ENCODE measurements at regions not wholly inside any gene's neighbourhood (a gene's known extent, or its start where the extent isn't known, plus 50 kb on each side); places are given as distances from the start of the nearest gene placed in this dataset.

DNA sequence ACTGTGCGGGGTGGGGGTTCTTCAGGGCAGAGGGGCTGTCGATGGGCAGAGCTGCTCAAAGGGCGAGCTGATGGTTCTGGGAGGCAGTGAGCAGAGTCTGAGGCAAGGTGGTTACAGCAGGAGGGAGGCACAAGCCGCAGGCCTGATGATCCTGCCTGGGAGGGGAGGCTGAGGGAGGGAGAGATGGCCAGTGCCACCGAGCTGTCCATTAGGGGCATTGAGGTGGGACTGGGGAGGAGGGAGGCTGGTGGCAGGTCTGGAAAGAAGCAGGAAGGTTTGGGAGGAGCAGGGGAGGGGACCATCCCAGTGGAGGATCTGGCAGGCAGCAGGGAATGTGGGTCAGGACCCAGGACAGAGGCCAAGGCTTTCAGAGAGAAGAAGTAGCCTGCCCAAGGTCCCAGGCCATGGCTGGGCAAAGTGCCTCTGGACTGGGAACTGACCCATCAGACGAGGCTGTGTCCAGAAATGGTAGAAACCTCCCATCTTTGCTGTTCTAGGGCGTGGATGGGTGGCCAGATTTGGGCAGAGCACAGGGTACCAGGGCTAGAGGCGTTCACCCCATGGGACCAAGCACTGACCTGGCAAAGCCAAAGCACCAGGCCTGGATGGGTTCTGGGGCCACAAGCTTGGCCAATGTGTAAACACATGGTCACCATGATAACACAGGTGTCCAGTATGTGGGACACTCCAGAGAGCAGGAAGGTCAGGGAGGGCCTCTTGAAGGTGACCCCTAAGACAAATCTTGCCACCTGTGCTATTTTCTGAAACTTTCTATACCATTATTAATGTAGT is 55.5 kb downstream of the INHBB start:
- H2BK120ac ChIP-seq (ENCODE audit: low read depth, low read length), result no peak overlapping the region
- peaks cover 0 to 2% of the 10 kb centered on the region in 2 donors for H3K36me3 ChIP-seq (replicated peaks in 1 of 2; ENCODE audit: control insufficient read depth in 2 of 2, insufficient read depth in 2 of 2, low read length in 2 of 2)
- no peak overlapping the region for H3K4me2 ChIP-seq (ENCODE audit: insufficient read depth, low read length, poor library complexity, severe bottlenecking)
- H2BK5ac ChIP-seq (ENCODE audit: low read length), result no peak overlapping the region
- no peak overlapping the region for H2BK12ac ChIP-seq (ENCODE audit: low read length)
- no peak overlapping the region for H4K8ac ChIP-seq (ENCODE audit: low read depth, low read length)
- H2BK15ac ChIP-seq (ENCODE audit: low read length), result no peak overlapping the region
- H3K9me3 ChIP-seq (replicated peaks in 1 of 2; ENCODE audit: control insufficient read depth in 2 of 2, insufficient read depth in 1 of 2, low read depth in 1 of 2, low read length in 2 of 2), result no peaks in the 10 kb centered on the region
- no peak overlapping the region for H2AFZ ChIP-seq (ENCODE audit: low read length)
- no peak overlapping the region for H4K91ac ChIP-seq (ENCODE audit: low read depth, low read length, poor library complexity)
- peaks cover 0 to 46% (median 0%) of the 10 kb centered on the region in 3 experiments for H3K27me3 ChIP-seq (ENCODE audit: control insufficient read depth in 3 of 3, insufficient read depth in 3 of 3, low read depth in 1 of 3, low read length in 3 of 3)
- no CpG with 5 or more reads among the region's 8 CpGs for WGBS, 2 donors (ENCODE audit: extremely low coverage in 2 of 2, insufficient read length in 2 of 2, insufficient replicate concordance in 1 of 2)
- H3K79me1 ChIP-seq (ENCODE audit: low read depth, low read length), result peaks cover 2% of the 10 kb centered on the region
- no peak overlapping the region for H3K4ac ChIP-seq (ENCODE audit: low read length)
- no peak overlapping the region for H3K4me3 ChIP-seq (ENCODE audit: low read length in 2 of 2)
- no peak overlapping the region for H3K9ac ChIP-seq (ENCODE audit: low read depth, low read length, poor library complexity)
- H3K23ac ChIP-seq (ENCODE audit: low read depth, low read length, poor library complexity), result no peak overlapping the region
- no peak overlapping the region for H3K14ac ChIP-seq (ENCODE audit: low read length)
- no peak overlapping the region for H3K27ac ChIP-seq (replicated peaks; ENCODE audit: low read length)
- peak overlapping the region; percentile 24 for H2AK5ac ChIP-seq (ENCODE audit: low read depth, low read length)
- DNase-seq (ENCODE audit: low spot score), result no peak
- H3K18ac ChIP-seq (ENCODE audit: low read length), result no peak overlapping the region
- peaks cover 0 to 3% of the 10 kb centered on the region in 2 donors for H3K4me1 ChIP-seq (ENCODE audit: control insufficient read depth in 2 of 2, insufficient read depth in 1 of 2, low read depth in 1 of 2, low read length in 2 of 2)

DNA sequence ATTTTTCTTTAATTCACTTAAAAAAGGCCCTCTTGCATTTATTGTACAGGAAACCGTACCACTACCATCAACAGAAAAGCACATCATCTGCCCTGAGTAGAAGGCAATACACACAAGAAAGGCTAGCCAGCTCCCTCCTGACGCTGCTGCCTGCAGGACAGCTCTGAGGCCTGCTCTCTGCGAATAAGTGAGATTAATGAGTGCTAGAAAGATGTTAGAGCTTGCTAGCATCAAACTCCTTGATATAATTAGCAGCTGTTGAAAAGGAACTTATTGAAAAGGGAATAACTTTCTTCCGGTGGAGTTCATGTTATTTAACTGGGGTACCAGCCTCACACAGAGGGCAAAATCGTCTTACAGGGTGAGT is 56.1 kb downstream of the INHBB start:
- Histone ChIP-seq H3K27ac (replicated peaks; ENCODE audit: low read length) (no peak overlapping the region), H2BK12ac (ENCODE audit: low read length) (no peak overlapping the region), H2BK15ac (ENCODE audit: low read length) (no peak overlapping the region), H3K9me3 (replicated peaks in 1 of 2; ENCODE audit: control insufficient read depth in 2 of 2, insufficient read depth in 1 of 2, low read depth in 1 of 2, low read length in 2 of 2) (no peaks in the 10 kb centered on the region), H3K23ac (ENCODE audit: low read depth, low read length, poor library complexity) (no peak overlapping the region), H3K4me2 (ENCODE audit: insufficient read depth, low read length, poor library complexity, severe bottlenecking) (no peak overlapping the region), H3K79me1 (ENCODE audit: low read depth, low read length) (peaks cover 2% of the 10 kb centered on the region), H2AK5ac (ENCODE audit: low read depth, low read length) (no peak overlapping the region), H3K4me1 (ENCODE audit: control insufficient read depth in 2 of 2, insufficient read depth in 1 of 2, low read depth in 1 of 2, low read length in 2 of 2) (peaks cover 0 to 3% of the 10 kb centered on the region in 2 donors), H3K4ac (ENCODE audit: low read length) (no peak overlapping the region), H2AFZ (ENCODE audit: low read length) (no peak overlapping the region), H2BK120ac (ENCODE audit: low read depth, low read length) (no peak overlapping the region), H4K8ac (ENCODE audit: low read depth, low read length) (no peak overlapping the region), H3K9ac (ENCODE audit: low read depth, low read length, poor library complexity) (no peak overlapping the region), H3K27me3 (ENCODE audit: control insufficient read depth in 3 of 3, insufficient read depth in 3 of 3, low read depth in 1 of 3, low read length in 3 of 3) (peaks cover 0 to 41% (median 0%) of the 10 kb centered on the region in 3 experiments), H2BK5ac (ENCODE audit: low read length) (no peak overlapping the region), H3K4me3 (ENCODE audit: low read length in 2 of 2) (no peak overlapping the region), H3K36me3 (replicated peaks in 1 of 2; ENCODE audit: control insufficient read depth in 2 of 2, insufficient read depth in 2 of 2, low read length in 2 of 2) (peaks cover 0 to 2% of the 10 kb centered on the region in 2 donors), H3K14ac (ENCODE audit: low read length) (peak overlapping the region; percentile 75), H4K91ac (ENCODE audit: low read depth, low read length, poor library complexity) (no peak overlapping the region), H3K18ac (ENCODE audit: low read length) (no peak overlapping the region)
- no CpG with 5 or more reads among the region's 5 CpGs for WGBS, 2 donors (ENCODE audit: extremely low coverage in 2 of 2, insufficient read length in 2 of 2, insufficient replicate concordance in 1 of 2)
- DNase-seq (ENCODE audit: low spot score), result no peak

DNA sequence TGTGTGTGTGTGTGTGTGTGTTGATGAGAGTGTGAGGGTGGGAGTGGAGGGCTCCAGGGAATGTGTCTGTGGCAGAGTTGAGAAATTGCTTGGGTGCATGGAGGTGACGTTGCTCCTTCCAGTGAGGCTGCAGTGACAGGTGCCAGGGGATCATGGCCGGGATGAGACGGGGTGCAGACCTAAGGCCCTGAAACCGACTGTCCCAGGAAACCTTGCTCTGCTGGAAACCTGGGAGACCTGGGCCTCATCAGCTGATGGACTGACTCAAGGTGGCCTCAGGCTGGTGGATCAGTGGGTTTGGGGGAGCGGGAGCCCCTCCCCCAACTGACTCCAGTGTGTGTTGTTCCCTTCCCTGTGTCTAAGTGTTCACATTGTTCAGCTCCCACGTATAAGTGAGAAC is 56.6 kb downstream of the INHBB start:
- no peak for DNase-seq (ENCODE audit: low spot score)
- Histone ChIP-seq H3K9me3 (replicated peaks in 1 of 2; ENCODE audit: control insufficient read depth in 2 of 2, insufficient read depth in 1 of 2, low read depth in 1 of 2, low read length in 2 of 2) (no peaks in the 10 kb centered on the region), H2BK15ac (ENCODE audit: low read length) (no peak overlapping the region), H3K4me3 (ENCODE audit: low read length in 2 of 2) (no peak overlapping the region), H2BK120ac (ENCODE audit: low read depth, low read length) (no peak overlapping the region), H3K4ac (ENCODE audit: low read length) (no peak overlapping the region), H3K36me3 (replicated peaks in 1 of 2; ENCODE audit: control insufficient read depth in 2 of 2, insufficient read depth in 2 of 2, low read length in 2 of 2) (peaks cover 0 to 2% of the 10 kb centered on the region in 2 donors), H3K27ac (replicated peaks; ENCODE audit: low read length) (no peak overlapping the region), H3K27me3 (ENCODE audit: control insufficient read depth in 3 of 3, insufficient read depth in 3 of 3, low read depth in 1 of 3, low read length in 3 of 3) (peaks cover 0 to 37% (median 0%) of the 10 kb centered on the region in 3 experiments), H3K14ac (ENCODE audit: low read length) (peak overlapping the region; percentile 75), H2AK5ac (ENCODE audit: low read depth, low read length) (no peak overlapping the region), H2BK12ac (ENCODE audit: low read length) (no peak overlapping the region), H3K9ac (ENCODE audit: low read depth, low read length, poor library complexity) (no peak overlapping the region), H2BK5ac (ENCODE audit: low read length) (no peak overlapping the region), H2AFZ (ENCODE audit: low read length) (no peak overlapping the region), H3K4me1 (ENCODE audit: control insufficient read depth in 2 of 2, insufficient read depth in 1 of 2, low read depth in 1 of 2, low read length in 2 of 2) (peaks cover 0 to 3% of the 10 kb centered on the region in 2 donors), H4K91ac (ENCODE audit: low read depth, low read length, poor library complexity) (no peak overlapping the region), H4K8ac (ENCODE audit: low read depth, low read length) (no peak overlapping the region), H3K4me2 (ENCODE audit: insufficient read depth, low read length, poor library complexity, severe bottlenecking) (no peak overlapping the region), H3K18ac (ENCODE audit: low read length) (no peak overlapping the region), H3K79me1 (ENCODE audit: low read depth, low read length) (peaks cover 2% of the 10 kb centered on the region), H3K23ac (ENCODE audit: low read depth, low read length, poor library complexity) (no peak overlapping the region)
- no CpG with 5 or more reads among the region's 6 CpGs for WGBS, 2 donors (ENCODE audit: extremely low coverage in 2 of 2, insufficient read length in 2 of 2, insufficient replicate concordance in 1 of 2)

DNA sequence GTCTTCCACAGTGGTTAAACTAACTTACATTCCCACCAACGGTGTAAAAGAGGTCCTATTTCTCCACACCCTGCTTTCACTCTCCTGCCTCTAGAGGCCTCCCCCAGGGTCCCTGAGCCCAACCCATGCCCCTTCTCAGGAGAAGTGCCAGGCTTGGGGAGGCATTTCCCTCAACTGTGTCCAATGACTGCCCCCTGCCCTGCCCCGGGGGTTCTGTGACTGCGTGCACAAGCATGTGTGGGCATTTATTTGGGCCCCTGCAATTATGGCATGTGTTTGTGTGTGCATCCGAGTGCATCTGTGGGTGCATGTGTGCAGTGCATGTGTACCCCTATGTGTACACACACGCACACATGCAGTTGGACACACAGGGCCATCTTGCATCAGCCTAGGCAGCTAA is 57.3 kb downstream of the INHBB start:
- H3K4ac ChIP-seq (ENCODE audit: low read length), result no peak overlapping the region
- H3K36me3 ChIP-seq (replicated peaks in 1 of 2; ENCODE audit: control insufficient read depth in 2 of 2, insufficient read depth in 2 of 2, low read length in 2 of 2), result peaks cover 0 to 2% of the 10 kb centered on the region in 2 donors
- peaks cover 0 to 31% (median 0%) of the 10 kb centered on the region in 3 experiments for H3K27me3 ChIP-seq (ENCODE audit: control insufficient read depth in 3 of 3, insufficient read depth in 3 of 3, low read depth in 1 of 3, low read length in 3 of 3)
- no peak for DNase-seq (ENCODE audit: low spot score)
- H3K79me1 ChIP-seq (ENCODE audit: low read depth, low read length), result peaks cover 2% of the 10 kb centered on the region
- H3K14ac ChIP-seq (ENCODE audit: low read length), result peak overlapping the region; percentile 90
- no peak overlapping the region for H2BK5ac ChIP-seq (ENCODE audit: low read length)
- no CpG with 5 or more reads among the region's 5 CpGs for WGBS, 2 donors (ENCODE audit: extremely low coverage in 2 of 2, insufficient read length in 2 of 2, insufficient replicate concordance in 1 of 2)
- H3K23ac ChIP-seq (ENCODE audit: low read depth, low read length, poor library complexity), result peak overlapping the region; percentile 19
- no peak overlapping the region for H3K27ac ChIP-seq (replicated peaks; ENCODE audit: low read length)
- peak overlapping the region; percentile 48 for H2AK5ac ChIP-seq (ENCODE audit: low read depth, low read length)
- H3K4me2 ChIP-seq (ENCODE audit: insufficient read depth, low read length, poor library complexity, severe bottlenecking), result no peak overlapping the region
- H3K9me3 ChIP-seq (replicated peaks in 1 of 2; ENCODE audit: control insufficient read depth in 2 of 2, insufficient read depth in 1 of 2, low read depth in 1 of 2, low read length in 2 of 2), result no peaks in the 10 kb centered on the region
- H3K4me1 ChIP-seq (ENCODE audit: control insufficient read depth in 2 of 2, insufficient read depth in 1 of 2, low read depth in 1 of 2, low read length in 2 of 2), result peaks cover 0 to 1% of the 10 kb centered on the region in 2 donors
- H2BK120ac ChIP-seq (ENCODE audit: low read depth, low read length), result no peak overlapping the region
- peak overlapping the region; percentile 36 for H3K18ac ChIP-seq (ENCODE audit: low read length)
- no peak overlapping the region for H4K8ac ChIP-seq (ENCODE audit: low read depth, low read length)
- H2AFZ ChIP-seq (ENCODE audit: low read length), result no peak overlapping the region
- H4K91ac ChIP-seq (ENCODE audit: low read depth, low read length, poor library complexity), result peak overlapping the region; percentile 41
- H2BK12ac ChIP-seq (ENCODE audit: low read length), result no peak overlapping the region
- H2BK15ac ChIP-seq (ENCODE audit: low read length), result peak overlapping the region; percentile 31
- peak overlapping the region in 1 of 2 donors; percentile 68 for H3K4me3 ChIP-seq (ENCODE audit: low read length in 2 of 2)
- no peak overlapping the region for H3K9ac ChIP-seq (ENCODE audit: low read depth, low read length, poor library complexity)

Data from neuronal stem cell (in vitro differentiated cells).